ENCODE measurements at regions not wholly inside any gene's neighbourhood (a gene's known extent, or its start where the extent isn't known, plus 50 kb on each side); places are given as distances from the start of the nearest gene placed in this dataset.

DNA sequence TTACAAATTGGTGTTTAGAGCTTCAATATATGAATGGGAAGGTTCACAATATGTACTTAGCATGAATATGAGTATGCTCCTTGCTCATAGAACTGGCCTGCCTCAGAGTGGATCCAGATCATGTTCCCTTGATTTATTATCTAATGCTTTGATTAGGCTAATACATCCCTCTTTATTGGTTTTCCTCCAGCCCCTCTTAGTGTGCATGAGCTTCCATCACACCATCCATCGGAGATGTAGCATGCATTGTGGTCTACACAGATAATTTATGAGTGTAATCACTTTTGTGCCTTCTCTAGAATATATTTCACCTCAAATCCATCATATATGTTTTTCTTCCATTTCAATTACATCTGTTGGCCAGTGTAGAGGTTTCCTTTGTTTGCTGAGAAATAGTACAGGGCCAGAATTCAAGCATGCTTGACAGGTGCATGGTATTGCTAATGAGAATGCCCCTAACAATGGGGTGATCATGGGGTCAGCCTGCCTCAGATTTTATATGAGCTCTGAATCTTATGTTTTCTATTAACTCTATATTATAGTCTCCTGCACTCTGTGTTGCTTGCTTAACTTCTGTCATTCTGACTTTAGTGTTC, 786.4 kb upstream of the ARPP21 start:
- Mint-ChIP-seq H3K27me3 (no peaks in the 10 kb centered on the region), H3K27ac (no peak overlapping the region), H3K9me3 (ENCODE audit: low read depth) (no peaks in the 10 kb centered on the region), H3K4me1 (ENCODE audit: low read depth) (no peaks in the 10 kb centered on the region), H3K36me3 (ENCODE audit: insufficient read depth) (no peaks in the 10 kb centered on the region), H3K4me3 (ENCODE audit: low read depth) (no peak overlapping the region)
- DNase-seq (ENCODE audit: low spot score, unreplicated experiment): no peak
- TF ChIP-seq, protein P1, sequence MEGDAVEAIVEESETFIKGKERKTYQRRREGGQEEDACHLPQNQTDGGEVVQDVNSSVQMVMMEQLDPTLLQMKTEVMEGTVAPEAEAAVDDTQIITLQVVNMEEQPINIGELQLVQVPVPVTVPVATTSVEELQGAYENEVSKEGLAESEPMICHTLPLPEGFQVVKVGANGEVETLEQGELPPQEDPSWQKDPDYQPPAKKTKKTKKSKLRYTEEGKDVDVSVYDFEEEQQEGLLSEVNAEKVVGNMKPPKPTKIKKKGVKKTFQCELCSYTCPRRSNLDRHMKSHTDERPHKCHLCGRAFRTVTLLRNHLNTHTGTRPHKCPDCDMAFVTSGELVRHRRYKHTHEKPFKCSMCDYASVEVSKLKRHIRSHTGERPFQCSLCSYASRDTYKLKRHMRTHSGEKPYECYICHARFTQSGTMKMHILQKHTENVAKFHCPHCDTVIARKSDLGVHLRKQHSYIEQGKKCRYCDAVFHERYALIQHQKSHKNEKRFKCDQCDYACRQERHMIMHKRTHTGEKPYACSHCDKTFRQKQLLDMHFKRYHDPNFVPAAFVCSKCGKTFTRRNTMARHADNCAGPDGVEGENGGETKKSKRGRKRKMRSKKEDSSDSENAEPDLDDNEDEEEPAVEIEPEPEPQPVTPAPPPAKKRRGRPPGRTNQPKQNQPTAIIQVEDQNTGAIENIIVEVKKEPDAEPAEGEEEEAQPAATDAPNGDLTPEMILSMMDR (IDR thresholded peaks at IDR 0.05; ENCODE audit: unreplicated experiment): no peak

DNA sequence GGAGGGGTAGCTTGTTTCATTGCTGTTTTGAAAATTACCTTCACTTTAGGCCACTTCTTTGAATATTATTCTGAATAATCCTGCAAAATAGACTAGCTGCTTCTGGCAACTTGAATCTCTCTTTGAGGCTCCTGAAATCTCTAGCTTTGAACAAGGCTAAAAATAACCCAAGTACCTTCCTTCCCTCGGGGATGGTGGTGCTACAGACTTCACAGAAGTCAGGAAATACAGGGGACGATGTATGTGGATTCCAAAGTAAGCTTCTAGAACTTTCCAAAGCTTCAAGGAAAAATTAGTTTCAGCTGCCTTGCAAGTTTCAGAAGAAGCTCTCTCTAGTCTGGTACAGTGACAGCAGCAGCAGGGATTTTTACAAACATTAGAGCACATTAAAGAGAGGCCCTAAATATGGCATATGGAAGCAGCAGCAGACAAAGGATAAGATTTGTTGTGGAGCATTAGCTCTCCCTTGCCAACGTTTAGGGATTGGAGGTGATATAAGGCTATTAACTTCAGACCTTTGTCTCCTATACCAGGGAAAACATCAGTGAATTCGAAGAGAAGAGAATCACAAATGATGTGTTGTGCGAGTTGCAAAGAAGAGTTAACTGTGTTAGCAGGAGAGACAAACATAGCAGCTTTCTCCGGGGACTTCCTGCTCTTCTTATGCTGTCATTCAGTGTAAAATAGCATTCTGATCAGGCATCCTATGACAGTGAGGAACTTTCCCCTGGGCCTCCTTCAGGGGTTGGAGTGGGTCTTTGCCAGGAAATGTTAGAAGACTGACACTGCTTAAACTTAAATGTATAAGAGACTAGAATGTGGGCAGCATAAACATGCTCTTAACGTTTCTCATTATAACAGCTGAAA, 783.0 kb upstream of the ARPP21 start:
- no peak for DNase-seq (ENCODE audit: low spot score, unreplicated experiment)
- H3K4me3 Mint-ChIP-seq (ENCODE audit: low read depth): no peak overlapping the region
- no peaks in the 10 kb centered on the region for H3K36me3 Mint-ChIP-seq (ENCODE audit: insufficient read depth)
- H3K4me1 Mint-ChIP-seq (ENCODE audit: low read depth): peaks cover 2% of the 10 kb centered on the region
- peak overlapping the region; percentile 15 for H3K27ac Mint-ChIP-seq
- H3K9me3 Mint-ChIP-seq (ENCODE audit: low read depth): no peaks in the 10 kb centered on the region
- TF ChIP-seq, protein P1 (IDR thresholded peaks at IDR 0.05; ENCODE audit: unreplicated experiment): no peak
- H3K27me3 Mint-ChIP-seq: no peaks in the 10 kb centered on the region

DNA sequence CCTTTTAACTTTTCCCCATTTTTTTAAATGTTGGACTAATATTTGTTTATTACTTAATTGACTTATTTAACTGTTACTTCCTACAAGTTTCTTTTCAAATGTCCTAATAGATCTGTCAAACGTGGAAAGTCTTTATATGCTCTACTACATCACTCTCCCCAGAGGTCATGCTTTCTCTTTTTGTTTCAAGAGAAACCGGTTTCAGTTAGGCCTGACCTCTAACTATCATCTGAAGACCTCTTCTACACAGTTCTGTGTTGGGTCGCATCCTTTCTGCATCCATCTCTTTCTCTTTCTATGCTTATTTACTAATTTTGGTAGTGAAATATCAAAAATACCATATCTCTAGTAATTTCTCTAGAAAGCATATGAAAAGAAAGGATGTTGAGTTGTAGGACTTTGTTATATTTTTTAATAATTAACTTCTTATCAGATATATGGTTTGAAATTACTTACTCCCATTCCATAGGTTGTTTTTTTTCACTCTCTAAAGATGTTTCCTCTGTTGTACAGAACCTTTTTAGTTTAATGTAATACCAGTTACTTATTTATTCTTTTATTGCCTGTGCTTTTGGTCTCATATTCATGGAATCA, 781.2 kb upstream of the ARPP21 start:
- no peak overlapping the region for H3K4me3 Mint-ChIP-seq (ENCODE audit: low read depth)
- H3K4me1 Mint-ChIP-seq (ENCODE audit: low read depth): peaks cover 2% of the 10 kb centered on the region
- no peaks in the 10 kb centered on the region for H3K27me3 Mint-ChIP-seq
- TF ChIP-seq, protein P1 (IDR thresholded peaks at IDR 0.05; ENCODE audit: unreplicated experiment): no peak
- no peaks in the 10 kb centered on the region for H3K36me3 Mint-ChIP-seq (ENCODE audit: insufficient read depth)
- no peak overlapping the region for H3K27ac Mint-ChIP-seq
- no peaks in the 10 kb centered on the region for H3K9me3 Mint-ChIP-seq (ENCODE audit: low read depth)
- DNase-seq (ENCODE audit: low spot score, unreplicated experiment): no peak

DNA sequence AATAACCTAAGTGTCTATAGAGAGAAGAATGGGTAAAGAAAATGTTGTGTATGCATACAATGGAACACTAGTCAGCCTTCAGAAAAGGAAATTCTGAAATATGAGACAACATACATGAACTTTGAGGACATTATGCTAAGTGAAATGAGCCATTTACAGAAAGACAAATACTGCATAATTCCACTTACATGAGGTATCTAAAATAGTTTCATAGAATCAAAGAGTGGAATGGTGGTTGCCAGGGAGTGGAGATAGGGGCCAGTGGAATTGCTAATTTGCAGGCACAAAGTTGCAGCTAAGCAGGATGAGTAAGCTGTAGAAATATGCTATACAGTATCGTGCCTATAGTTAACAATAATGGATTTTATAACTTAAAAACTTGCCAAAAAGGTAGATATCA, 779.6 kb upstream of the ARPP21 start:
- Mint-ChIP-seq H3K4me1 (ENCODE audit: low read depth) (peaks cover 2% of the 10 kb centered on the region), H3K27me3 (no peaks in the 10 kb centered on the region)

DNA sequence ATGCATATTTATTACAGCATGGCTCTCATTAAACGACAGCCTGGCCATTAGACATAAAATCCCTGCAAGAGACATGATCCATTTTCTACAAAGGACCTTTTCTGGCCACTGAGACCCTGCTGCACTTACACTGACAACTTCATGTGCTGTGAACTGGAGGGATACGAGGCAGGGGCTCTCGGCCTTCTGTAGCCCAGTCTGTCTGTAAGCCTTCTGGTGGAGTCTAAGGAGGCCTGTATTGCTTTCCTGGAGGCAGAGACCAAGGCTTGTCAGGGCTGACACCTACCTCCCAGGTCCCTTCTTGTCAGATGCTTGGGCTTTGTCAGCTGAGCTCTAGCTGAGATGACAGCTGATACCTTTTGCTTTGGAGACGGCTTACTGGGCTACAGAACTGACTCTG, 776.9 kb upstream of the ARPP21 start:
- Mint-ChIP-seq H3K36me3 (ENCODE audit: insufficient read depth) (no peaks in the 10 kb centered on the region), H3K4me1 (ENCODE audit: low read depth) (peaks cover 2% of the 10 kb centered on the region), H3K4me3 (ENCODE audit: low read depth) (no peak overlapping the region), H3K27ac (no peak overlapping the region), H3K9me3 (ENCODE audit: low read depth) (no peaks in the 10 kb centered on the region), H3K27me3 (no peaks in the 10 kb centered on the region)
- TF ChIP-seq, protein P1 (IDR thresholded peaks at IDR 0.05; ENCODE audit: unreplicated experiment): no peak
- no peak for DNase-seq (ENCODE audit: low spot score, unreplicated experiment)

More for the DNA sequence above, 779.6 kb upstream of the ARPP21 start:
- H3K27ac Mint-ChIP-seq: no peak overlapping the region
- TF ChIP-seq, protein P1 (IDR thresholded peaks at IDR 0.05; ENCODE audit: unreplicated experiment): no peak
- no peaks in the 10 kb centered on the region for H3K9me3 Mint-ChIP-seq (ENCODE audit: low read depth)
- no peaks in the 10 kb centered on the region for H3K36me3 Mint-ChIP-seq (ENCODE audit: insufficient read depth)
- no peak for DNase-seq (ENCODE audit: low spot score, unreplicated experiment)
- no peak overlapping the region for H3K4me3 Mint-ChIP-seq (ENCODE audit: low read depth)
